OCI-M2 (cell line): ENCODE measurements at regions not wholly inside any gene's neighbourhood (a gene's known extent, or its start where the extent isn't known, plus 50 kb on each side); places are given as distances from the start of the nearest gene placed in this dataset.

Experiments
- DNase-seq: peaks from one replicate; lab custom pipeline; 2025; ENCODE audit not compliant: unreplicated experiment; lab: John Stamatoyannopoulos, UW

- no peak for DNase-seq
These were observed 166.9 kb upstream of the UMPS start for GRCh38 chr3:124563376-124563775.

GRCh38 chr3:124565013-124565412 lies 165.2 kb upstream of the UMPS start:
- DNase-seq: no peak

GRCh38 chr3:124565551-124565950 lies 164.7 kb upstream of the UMPS start:
- DNase-seq: no peak

- DNase-seq: no peak
These were observed 163.6 kb upstream of the UMPS start for GRCh38 chr3:124566701-124567100.

- DNase-seq: no peak
These were observed 163.1 kb upstream of the UMPS start for GRCh38 chr3:124567179-124567578.

GRCh38 chr3:124569761-124570160 lies 160.5 kb upstream of the UMPS start:
- DNase-seq: no peak

GRCh38 chr3:124570232-124570631 lies 160.0 kb upstream of the UMPS start:
- no peak for DNase-seq

GRCh38 chr3:124572851-124573405 lies 157.3 kb upstream of the UMPS start:
- no peak for DNase-seq

- no peak for DNase-seq
These were observed 156.2 kb upstream of the UMPS start for GRCh38 chr3:124574012-124574411.

GRCh38 chr3:124576565-124577493 lies 153.4 kb upstream of the UMPS start:
- no peak for DNase-seq

- no peak for DNase-seq
These were observed 152.6 kb upstream of the UMPS start for GRCh38 chr3:124577494-124578167.

- DNase-seq: no peak
These were observed 150.6 kb upstream of the UMPS start for GRCh38 chr3:124579641-124580040.

- no peak for DNase-seq
These were observed 148.1 kb upstream of the UMPS start for GRCh38 chr3:124582196-124582595.

- no peak for DNase-seq
These were observed 147.4 kb upstream of the UMPS start for GRCh38 chr3:124582621-124583395.

GRCh38 chr3:124584245-124584551 lies 146.1 kb upstream of the UMPS start:
- DNase-seq: no peak

GRCh38 chr3:124584552-124585391 lies 145.5 kb upstream of the UMPS start:
- no peak for DNase-seq

GRCh38 chr3:124586126-124587052 lies 143.9 kb upstream of the UMPS start:
- DNase-seq: no peak

- no peak for DNase-seq
These were observed 143.2 kb upstream of the UMPS start for GRCh38 chr3:124587053-124587408.

- DNase-seq: no peak
These were observed 142.2 kb upstream of the UMPS start for GRCh38 chr3:124588036-124588435.

GRCh38 chr3:124588794-124589193 lies 141.5 kb upstream of the UMPS start:
- no peak for DNase-seq
